Smooth muscle cell (in vitro differentiated cells): ENCODE measurements at regions not wholly inside any gene's neighbourhood (a gene's known extent, or its start where the extent isn't known, plus 50 kb on each side); places are given as distances from the start of the nearest gene placed in this dataset.

Source experiments
- DNase-seq: peaks from one replicate; lab custom pipeline; 2025; ENCODE audit not compliant: unreplicated experiment; lab: John Stamatoyannopoulos, UW
- H2AFZ ChIP-seq: fragments of 200-600 bp; sonication (generic); 2 replicates; pipeline ENCODE4 v1.6.0; 2016; ENCODE audit warnings: antibody characterized with exemption, low read depth, mild to moderate bottlenecking
- H3F3A ChIP-seq: fragments of 200-600 bp; sonication (generic); 2 replicates; pipeline ENCODE4 v1.6.0; 2017; ENCODE audit warnings: antibody characterized with exemption, low read depth
- H3K27ac ChIP-seq: fragments of 200-600 bp; sonication (generic); 2 replicates; pipeline ENCODE4 v1.5.1; 2016; ENCODE audit warnings: low read depth, mild to moderate bottlenecking
- H3K27me3 ChIP-seq: fragments of 200-600 bp; sonication (generic); 2 replicates; pipeline ENCODE4 v1.6.1; 2016; ENCODE audit warnings: low read depth, mild to moderate bottlenecking
- H3K36me3 ChIP-seq: fragments of 200-600 bp; sonication (generic); 2 replicates; pipeline ENCODE4 v1.5.1; 2016; ENCODE audit warnings: low read depth
- H3K4me1 ChIP-seq: fragments of 200-600 bp; sonication (generic); 2 replicates; pipeline ENCODE4 v1.5.1; 2016; ENCODE audit warnings: low read depth
- H3K4me2 ChIP-seq: fragments of 200-600 bp; sonication (generic); 2 replicates; pipeline ENCODE4 v1.6.0; 2016; ENCODE audit warnings: mild to moderate bottlenecking
- H3K4me3 ChIP-seq: fragments of 200-600 bp; sonication (generic); 2 replicates; pipeline ENCODE4 v1.5.1; 2016; ENCODE audit warnings: mild to moderate bottlenecking
- H3K79me2 ChIP-seq: fragments of 200-600 bp; sonication (generic); 2 replicates; pipeline ENCODE4 v1.6.0; 2016; ENCODE audit warnings: low read depth, mild to moderate bottlenecking
- H3K9ac ChIP-seq: fragments of 200-600 bp; sonication (generic); 2 replicates; pipeline ENCODE4 v1.6.0; 2016; ENCODE audit warnings: low read depth
- H3K9me3 ChIP-seq: fragments of 200-600 bp; sonication (generic); replicated peaks from 2 replicates; pipeline ENCODE4 v1.5.1; 2016; ENCODE audit warnings: low read depth
- H4K20me1 ChIP-seq: fragments of 200-600 bp; sonication (generic); 2 replicates; pipeline ENCODE4 v1.6.0; 2016; ENCODE audit warnings: low read depth
- WGBS: methylation state at CpG from one replicate; pipeline ENCODE4 v1.1.7; 2016; ENCODE audit warnings: low lambda C conversion rate; 5-methylcytosine and 5-hydroxymethylcytosine counted together
- TF ChIP-seq, protein P1 (sequence below): fragments of 200-600 bp; sonication (generic); IDR thresholded peaks from 2 replicates; pipeline ENCODE4 v1.5.1; 2017; ENCODE audit warnings: borderline replicate concordance, mild to moderate bottlenecking, antibody characterized with exemption; ENCODE audit not compliant: insufficient read depth, poor library complexity, severe bottlenecking

DNA sequence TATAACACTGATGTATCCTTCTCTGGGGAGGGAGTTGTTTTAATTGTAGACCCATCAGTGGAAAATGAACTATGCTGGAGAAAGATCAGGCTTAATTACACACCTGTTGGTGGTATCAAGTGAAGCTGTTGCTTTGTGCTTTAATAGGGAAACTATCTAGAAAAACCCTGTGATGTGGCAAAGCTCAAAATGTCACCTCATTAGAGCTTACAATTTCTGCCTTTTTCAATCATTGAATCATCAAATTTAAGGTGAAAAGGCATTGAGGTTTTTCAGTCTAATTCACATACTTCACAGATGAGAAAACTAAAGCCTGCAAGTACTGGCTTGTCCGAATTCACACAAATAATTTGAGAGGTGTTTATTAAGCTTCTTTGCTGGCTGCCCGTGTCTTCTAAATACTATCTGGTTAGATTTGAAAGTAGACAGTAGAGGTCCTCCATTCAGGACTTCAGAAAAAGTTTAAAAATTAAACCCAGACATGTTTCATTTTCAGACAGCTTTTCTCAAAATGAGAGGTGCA lies 143.3 kb upstream of the MAP3K7 start:
- WGBS, result 75% methylated on average over 2 of the region's 2 CpGs
- Histone ChIP-seq H3K79me2 (no peaks in the 10 kb centered on the region), H3K27me3 (no peaks in the 10 kb centered on the region), H2AFZ (no peak overlapping the region), H3K27ac (no peak overlapping the region), H3K4me3 (no peak overlapping the region), H3F3A (no peaks in the 10 kb centered on the region), H3K36me3 (no peaks in the 10 kb centered on the region), H3K9ac (no peak overlapping the region), H3K4me1 (no peaks in the 10 kb centered on the region), H3K4me2 (no peak overlapping the region), H4K20me1 (no peaks in the 10 kb centered on the region), H3K9me3 (no peaks in the 10 kb centered on the region)
- no peak for DNase-seq
- TF ChIP-seq, protein P1, sequence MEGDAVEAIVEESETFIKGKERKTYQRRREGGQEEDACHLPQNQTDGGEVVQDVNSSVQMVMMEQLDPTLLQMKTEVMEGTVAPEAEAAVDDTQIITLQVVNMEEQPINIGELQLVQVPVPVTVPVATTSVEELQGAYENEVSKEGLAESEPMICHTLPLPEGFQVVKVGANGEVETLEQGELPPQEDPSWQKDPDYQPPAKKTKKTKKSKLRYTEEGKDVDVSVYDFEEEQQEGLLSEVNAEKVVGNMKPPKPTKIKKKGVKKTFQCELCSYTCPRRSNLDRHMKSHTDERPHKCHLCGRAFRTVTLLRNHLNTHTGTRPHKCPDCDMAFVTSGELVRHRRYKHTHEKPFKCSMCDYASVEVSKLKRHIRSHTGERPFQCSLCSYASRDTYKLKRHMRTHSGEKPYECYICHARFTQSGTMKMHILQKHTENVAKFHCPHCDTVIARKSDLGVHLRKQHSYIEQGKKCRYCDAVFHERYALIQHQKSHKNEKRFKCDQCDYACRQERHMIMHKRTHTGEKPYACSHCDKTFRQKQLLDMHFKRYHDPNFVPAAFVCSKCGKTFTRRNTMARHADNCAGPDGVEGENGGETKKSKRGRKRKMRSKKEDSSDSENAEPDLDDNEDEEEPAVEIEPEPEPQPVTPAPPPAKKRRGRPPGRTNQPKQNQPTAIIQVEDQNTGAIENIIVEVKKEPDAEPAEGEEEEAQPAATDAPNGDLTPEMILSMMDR, result no peak

DNA sequence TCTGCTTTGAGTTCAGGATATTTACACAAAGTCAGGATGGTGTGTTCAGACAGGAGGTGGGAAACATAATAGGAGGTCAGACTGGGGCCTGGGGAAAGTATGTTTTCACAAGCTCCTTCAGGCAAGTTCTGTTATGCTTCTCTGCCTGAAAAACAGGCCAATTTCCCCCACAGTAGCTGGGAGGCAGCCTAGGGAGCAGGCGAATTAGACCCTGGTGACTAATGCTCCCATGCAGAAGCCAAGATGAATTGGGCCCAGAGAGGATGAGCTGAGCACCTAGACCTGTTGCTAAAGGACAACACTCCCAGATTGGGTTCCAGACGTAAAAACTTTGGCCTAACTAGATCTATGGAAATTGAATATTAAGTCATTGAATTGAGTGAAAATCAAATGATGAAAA lies 142.2 kb upstream of the MAP3K7 start:
- H3F3A ChIP-seq, result no peaks in the 10 kb centered on the region
- 67% methylated on average over 2 of the region's 2 CpGs for WGBS

DNA sequence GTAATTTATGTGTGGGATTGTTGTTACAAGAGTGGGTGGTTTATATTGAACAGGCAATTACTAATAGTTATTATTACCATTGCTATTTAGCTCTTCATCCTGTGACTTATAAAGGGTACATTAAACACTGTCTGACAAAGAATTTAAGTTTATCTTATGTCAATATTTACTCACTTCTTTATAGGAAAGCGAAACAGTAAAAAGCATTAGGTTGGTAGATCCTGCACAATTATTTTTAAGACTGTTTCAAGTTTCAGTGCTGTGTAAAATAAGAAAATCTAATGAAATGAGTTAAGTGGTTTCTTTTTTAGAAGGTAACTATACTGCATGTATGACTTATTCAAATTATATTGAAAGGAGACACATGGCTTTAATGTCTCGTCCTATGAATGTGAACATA lies 135.8 kb upstream of the MAP3K7 start:
- WGBS, result 82% methylated on average over 2 of the region's 2 CpGs
- Histone ChIP-seq H3K9me3 (no peaks in the 10 kb centered on the region), H2AFZ (no peak overlapping the region), H3K4me1 (no peaks in the 10 kb centered on the region), H3F3A (no peaks in the 10 kb centered on the region), H3K79me2 (no peaks in the 10 kb centered on the region), H3K9ac (no peak overlapping the region), H3K4me2 (peak overlapping the region; percentile 39), H3K27me3 (no peaks in the 10 kb centered on the region), H3K4me3 (no peak overlapping the region), H3K27ac (no peak overlapping the region), H4K20me1 (no peaks in the 10 kb centered on the region), H3K36me3 (no peaks in the 10 kb centered on the region)
- no peak for DNase-seq
- TF ChIP-seq, protein P1, result no peak

More for the DNA sequence above, 142.2 kb upstream of the MAP3K7 start:
- no peak overlapping the region for H3K27ac ChIP-seq
- H3K27me3 ChIP-seq, result no peaks in the 10 kb centered on the region
- TF ChIP-seq, protein P1, result no peak
- no peaks in the 10 kb centered on the region for H4K20me1 ChIP-seq
- H3K9ac ChIP-seq, result no peak overlapping the region
- no peaks in the 10 kb centered on the region for H3K9me3 ChIP-seq
- H2AFZ ChIP-seq, result no peak overlapping the region
- DNase-seq, result no peak
- no peak overlapping the region for H3K4me3 ChIP-seq
- H3K79me2 ChIP-seq, result no peaks in the 10 kb centered on the region
- no peaks in the 10 kb centered on the region for H3K4me1 ChIP-seq
- no peaks in the 10 kb centered on the region for H3K36me3 ChIP-seq
- H3K4me2 ChIP-seq, result no peak overlapping the region

DNA sequence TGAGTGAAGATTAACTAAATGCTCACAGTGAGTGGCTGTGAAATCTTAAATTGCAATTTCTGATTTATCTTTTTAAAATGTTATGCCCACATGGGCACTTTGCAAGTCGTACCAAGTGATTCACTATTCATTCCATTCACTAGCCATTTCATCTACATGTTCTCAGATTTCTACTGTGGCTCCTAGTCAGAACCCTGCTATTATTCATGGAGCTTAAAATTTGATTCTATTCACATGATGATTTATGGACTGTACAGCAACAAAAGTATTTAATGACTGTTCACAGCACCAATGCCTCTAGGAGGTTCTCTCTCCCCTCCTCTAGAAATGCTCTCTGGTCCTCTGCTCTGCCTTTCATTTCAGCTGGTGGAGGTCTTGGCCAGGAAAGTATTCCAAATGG lies 133.5 kb upstream of the MAP3K7 start:
- no peaks in the 10 kb centered on the region for H3K4me1 ChIP-seq
- no peaks in the 10 kb centered on the region for H3F3A ChIP-seq
- H2AFZ ChIP-seq, result no peak overlapping the region
- H3K79me2 ChIP-seq, result no peaks in the 10 kb centered on the region
- no peak overlapping the region for H3K4me3 ChIP-seq
- H3K27me3 ChIP-seq, result no peaks in the 10 kb centered on the region
- no peak overlapping the region for H3K9ac ChIP-seq
- WGBS, result 76% methylated on average over 1 of the region's 1 CpG
- H3K4me2 ChIP-seq, result no peak overlapping the region
- H3K27ac ChIP-seq, result no peak overlapping the region
- H4K20me1 ChIP-seq, result no peaks in the 10 kb centered on the region
- H3K9me3 ChIP-seq, result no peaks in the 10 kb centered on the region
- no peak for DNase-seq
- no peaks in the 10 kb centered on the region for H3K36me3 ChIP-seq
- TF ChIP-seq, protein P1, result no peak
